C4-2B (cell line): ENCODE measurements at regions not wholly inside any gene's neighbourhood (a gene's known extent, or its start where the extent isn't known, plus 50 kb on each side); places are given as distances from the start of the nearest gene placed in this dataset.

ENCODE experiments used
- CTCF ChIP-seq: fragments of 450-650 bp; conservative IDR thresholded peaks from 2 replicates; pipeline ENCODE4 v1.5.1; 2017; ENCODE audit warnings: mild to moderate bottlenecking
- ZFX ChIP-seq: fragments of 450-650 bp; IDR thresholded peaks from 2 replicates; pipeline ENCODE4 v1.6.1; 2017

GRCh38 chr2:191559569-191559968 lies 118.4 kb upstream of the NABP1 start:
- TF ChIP-seq CTCF = no peak
- TF ChIP-seq ZFX = no peak
